Mesothelial cell of epicardium (in vitro differentiated cells): ENCODE measurements at regions not wholly inside any gene's neighbourhood (a gene's known extent, or its start where the extent isn't known, plus 50 kb on each side); places are given as distances from the start of the nearest gene placed in this dataset.
"Not testable (repeated sequence)": the region's sequence is repeated elsewhere in the genome, so short reads cannot be mapped to it uniquely, and the experiment has no call there.

Experiments used
- DNase-seq, 2 experiments: peaks; one replicate each; pipeline ENCODE4 v3.0.0; 2021; ENCODE audit warnings: low spot score in 2 of 2; ENCODE audit not compliant: unreplicated experiment in 2 of 2
- H3K27ac Mint-ChIP-seq: 2 replicates; pipeline ENCODE4 v1.8.0; 2021; ENCODE audit warnings: mixed read lengths
- H3K27me3 Mint-ChIP-seq: 2 replicates; pipeline ENCODE4 v1.8.0; 2021; ENCODE audit warnings: low read depth, mixed read lengths
- H3K36me3 Mint-ChIP-seq: 2 replicates; pipeline ENCODE4 v1.8.0; 2021; ENCODE audit warnings: mixed read lengths
- H3K4me1 Mint-ChIP-seq: 2 replicates; pipeline ENCODE4 v1.8.0; 2021; ENCODE audit warnings: mixed read lengths
- H3K4me3 Mint-ChIP-seq: 2 replicates; pipeline ENCODE4 v1.8.0; 2021; ENCODE audit warnings: mild to moderate bottlenecking, moderate library complexity, mixed read lengths
- H3K9me3 Mint-ChIP-seq: 2 replicates; pipeline ENCODE4 v1.8.0; 2021; ENCODE audit warnings: mixed read lengths
- CTCF ChIP-seq: fragments of 200-600 bp; sonication (generic); IDR thresholded peaks from one replicate; pipeline ENCODE4 v1.5.0; 2021; ENCODE audit warnings: antibody characterized with exemption; ENCODE audit not compliant: unreplicated experiment

DNA sequence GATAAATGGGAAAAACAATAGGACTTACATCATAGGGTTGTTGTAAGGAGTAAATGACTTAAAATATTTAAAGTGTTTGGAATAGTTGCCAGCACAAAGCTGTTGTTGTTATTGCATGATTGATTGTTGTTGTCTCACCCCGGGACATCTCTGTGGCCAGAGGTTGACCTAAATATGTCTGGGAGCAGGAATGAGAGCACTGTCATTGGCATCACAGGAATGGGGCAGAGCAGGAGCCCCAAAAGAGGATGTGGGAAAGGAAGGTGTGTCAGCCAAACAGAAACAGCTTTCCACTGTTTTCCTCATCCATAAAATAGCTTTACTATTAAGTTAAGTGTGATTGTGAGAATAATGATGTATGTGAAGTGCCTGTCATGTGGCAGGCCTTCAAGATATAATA is 121.6 kb downstream of the TMEM168 start:
- no peak for DNase-seq
- no peak overlapping the region for H3K4me3 Mint-ChIP-seq
- no peaks in the 10 kb centered on the region for H3K36me3 Mint-ChIP-seq
- TF ChIP-seq CTCF, result no peak
- no peak overlapping the region for H3K27ac Mint-ChIP-seq
- peaks cover 1% of the 10 kb centered on the region for H3K27me3 Mint-ChIP-seq
- H3K9me3 Mint-ChIP-seq, result no peaks in the 10 kb centered on the region
- H3K4me1 Mint-ChIP-seq, result peaks cover 9% of the 10 kb centered on the region

DNA sequence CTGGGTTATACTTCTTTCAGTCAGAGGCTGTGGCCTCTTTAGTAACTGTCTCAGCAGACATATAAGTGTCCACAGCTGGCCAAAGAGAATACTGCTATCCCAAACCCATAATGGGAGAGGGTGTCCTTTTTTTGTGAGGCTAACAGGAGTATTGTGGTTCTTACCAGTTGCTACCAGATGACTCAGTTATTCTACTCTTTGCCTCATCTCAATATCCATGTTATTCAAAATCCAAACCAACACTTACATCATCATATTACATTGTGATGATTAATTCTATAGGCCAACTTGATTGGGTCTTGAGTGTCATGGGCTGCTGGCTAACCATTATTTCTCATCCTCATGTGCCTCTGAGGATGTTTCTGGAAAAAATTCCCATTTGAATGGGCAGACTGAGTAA is 120.9 kb downstream of the TMEM168 start:
- DNase-seq, result no peak
- Mint-ChIP-seq H3K27ac (no peak overlapping the region), H3K36me3 (no peaks in the 10 kb centered on the region), H3K4me3 (no peak overlapping the region), H3K4me1 (peaks cover 9% of the 10 kb centered on the region), H3K27me3 (peaks cover 3% of the 10 kb centered on the region), H3K9me3 (no peaks in the 10 kb centered on the region)
- no peak for TF ChIP-seq CTCF

DNA sequence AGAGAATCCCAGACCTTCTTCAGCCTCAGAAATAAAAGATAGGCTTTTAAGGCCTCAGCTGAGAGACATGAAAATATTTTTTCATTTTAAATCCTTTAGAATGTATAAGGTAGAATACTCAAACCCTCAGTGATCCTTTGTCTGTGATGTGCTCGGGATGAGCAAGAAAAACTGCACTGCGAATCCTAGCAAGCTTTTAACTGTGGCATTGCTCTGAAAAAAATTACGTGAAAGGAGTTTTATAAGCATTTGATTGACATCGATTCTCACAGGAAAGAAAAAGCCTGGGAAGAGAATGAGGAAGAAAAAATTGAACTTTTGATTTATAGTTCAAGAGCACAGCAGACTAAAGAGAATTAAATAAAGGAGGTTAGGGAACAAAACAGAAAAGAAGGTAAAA is 120.0 kb downstream of the TMEM168 start:
- no peak overlapping the region for H3K4me3 Mint-ChIP-seq
- peaks cover 3% of the 10 kb centered on the region for H3K27me3 Mint-ChIP-seq
- no peaks in the 10 kb centered on the region for H3K36me3 Mint-ChIP-seq
- no peak for TF ChIP-seq CTCF
- no peaks in the 10 kb centered on the region for H3K9me3 Mint-ChIP-seq
- H3K4me1 Mint-ChIP-seq, result peaks cover 9% of the 10 kb centered on the region
- no peak overlapping the region for H3K27ac Mint-ChIP-seq
- DNase-seq, result no peak

DNA sequence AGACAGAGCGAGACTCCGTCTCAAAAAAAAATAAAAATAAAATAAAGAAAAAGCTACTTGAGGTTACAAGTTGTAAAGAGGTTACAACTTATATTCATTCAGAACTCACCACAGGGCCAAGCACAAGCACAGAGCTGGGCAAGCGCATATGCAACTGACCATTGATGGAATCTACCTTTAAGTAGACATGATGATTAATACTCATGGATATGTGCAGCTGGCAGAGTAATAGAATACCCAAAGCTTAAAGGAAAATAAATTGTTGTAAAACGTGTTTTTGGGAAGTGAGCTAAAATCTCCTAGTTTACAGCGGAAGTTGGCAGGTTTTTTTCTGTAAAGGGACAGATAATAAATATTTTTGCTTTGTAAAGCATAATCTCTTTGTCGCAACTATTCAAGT is 111.6 kb downstream of the TMEM168 start:
- H3K27me3 Mint-ChIP-seq, result peaks cover 2% of the 10 kb centered on the region
- no peaks in the 10 kb centered on the region for H3K36me3 Mint-ChIP-seq
- no peak overlapping the region for H3K27ac Mint-ChIP-seq
- no peak for DNase-seq
- peaks cover 5% of the 10 kb centered on the region for H3K9me3 Mint-ChIP-seq
- TF ChIP-seq CTCF, result no peak
- no peak overlapping the region for H3K4me3 Mint-ChIP-seq
- no peaks in the 10 kb centered on the region for H3K4me1 Mint-ChIP-seq

GRCh38 chr7:112689466-112690177 is 100.6 kb downstream of the TMEM168 start:
- not testable (repeated sequence) for H3K4me3 Mint-ChIP-seq, H3K36me3 Mint-ChIP-seq, DNase-seq, H3K27ac Mint-ChIP-seq, H3K27me3 Mint-ChIP-seq, H3K4me1 Mint-ChIP-seq
- peaks cover 46% of the 10 kb centered on the region for H3K9me3 Mint-ChIP-seq

DNA sequence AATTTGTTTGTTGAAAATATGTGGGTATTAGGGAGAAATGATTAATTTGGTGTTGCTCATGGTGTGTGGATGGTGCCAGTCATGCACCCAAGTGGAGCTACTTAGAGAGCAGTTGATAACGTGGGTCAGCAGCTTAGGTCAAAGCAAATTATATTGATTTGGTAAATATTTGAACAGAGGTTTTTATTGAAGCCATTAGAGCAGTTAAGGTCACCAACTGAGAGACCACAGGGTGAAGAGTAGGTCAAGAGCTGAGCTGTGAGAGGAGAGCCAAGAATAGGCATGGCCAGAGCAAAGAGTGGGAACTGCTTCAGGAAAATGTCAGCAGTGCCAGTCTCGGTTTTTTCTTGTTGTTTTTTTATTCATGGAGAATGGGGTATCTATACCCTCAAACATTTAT is 97.9 kb downstream of the TMEM168 start:
- Mint-ChIP-seq H3K36me3 (peaks cover 5% of the 10 kb centered on the region), H3K4me1 (no peaks in the 10 kb centered on the region), H3K4me3 (no peak overlapping the region), H3K27me3 (no peaks in the 10 kb centered on the region), H3K9me3 (peaks cover 42% of the 10 kb centered on the region), H3K27ac (no peak overlapping the region)
- no peak for DNase-seq
- TF ChIP-seq CTCF, result no peak

- H3K27me3 Mint-ChIP-seq, H3K4me3 Mint-ChIP-seq, DNase-seq, H3K36me3 Mint-ChIP-seq, H3K4me1 Mint-ChIP-seq, H3K27ac Mint-ChIP-seq: not testable (repeated sequence)
- H3K9me3 Mint-ChIP-seq, result peaks cover 43% of the 10 kb centered on the region
Observed at GRCh38 chr7:112697211-112697610, 93.0 kb downstream of the TMEM168 start.
